Liver (tissue), 8 donors: ENCODE measurements at regions not wholly inside any gene's neighbourhood (a gene's known extent, or its start where the extent isn't known, plus 50 kb on each side); places are given as distances from the start of the nearest gene placed in this dataset.

Experiments used
- DNase-seq: peaks from one replicate; pipeline ENCODE4 v3.0.0-alpha.2; 2017; ENCODE audit warnings: low spot score
- H3K27ac ChIP-seq, 2 donors: one replicate each; pipeline ENCODE4 v1.7.0; 2013; ENCODE audit warnings: inconsistent platforms in 2 of 2, low read length in 2 of 2, control low read depth in 1 of 2, low read depth in 1 of 2, mild to moderate bottlenecking in 1 of 2
- H3K27me3 ChIP-seq, 4 donors: one replicate each; pipeline versions ENCODE4 v1.6.1 to v1.7.0; 2013; ENCODE audit warnings: low read length in 3 of 4, inconsistent platforms in 1 of 4, mild to moderate bottlenecking in 1 of 4, moderate library complexity in 1 of 4; ENCODE audit not compliant: control insufficient read depth in 4 of 4, insufficient read depth in 4 of 4
- H3K36me3 ChIP-seq, 4 donors: one replicate each; pipeline versions ENCODE4 v1.6.1 to v1.7.0; 2013; ENCODE audit warnings: low read length in 3 of 4, mild to moderate bottlenecking in 3 of 4, low read depth in 1 of 4, moderate library complexity in 1 of 4; ENCODE audit not compliant: control insufficient read depth in 4 of 4, insufficient read depth in 3 of 4
- H3K4me1 ChIP-seq, 4 donors: one replicate each; pipeline versions ENCODE4 v1.6.1 to v1.7.0; 2013; ENCODE audit warnings: low read length in 3 of 4, mild to moderate bottlenecking in 3 of 4, moderate library complexity in 1 of 4; ENCODE audit not compliant: control insufficient read depth in 4 of 4, insufficient read depth in 4 of 4
- H3K4me3 ChIP-seq, 3 donors: one replicate each; pipeline versions ENCODE4 v1.6.1 to v1.7.0; 2013; ENCODE audit warnings: low read length in 3 of 3, control low read depth in 1 of 3, low read depth in 1 of 3, mild to moderate bottlenecking in 1 of 3
- H3K9ac ChIP-seq, 2 donors: one replicate each; pipeline ENCODE4 v1.7.0; 2013; ENCODE audit warnings: low read length in 2 of 2, mild to moderate bottlenecking in 2 of 2, moderate library complexity in 2 of 2, control low read depth in 1 of 2, low read depth in 1 of 2
- H3K9me3 ChIP-seq, 4 donors: one replicate each; pipeline versions ENCODE4 v1.6.1 to v1.7.0; 2013; ENCODE audit warnings: low read length in 3 of 4; ENCODE audit not compliant: control insufficient read depth in 4 of 4
- EGR1 ChIP-seq, 2 donors: IDR thresholded peaks; 2 replicates each; pipeline ENCODE4 v1.6.1; 2016 to 2018; ENCODE audit warnings: antibody characterized with exemption in 2 of 2, low read depth in 2 of 2
- FOXA2 ChIP-seq: IDR thresholded peaks from 2 replicates; pipeline ENCODE4 v1.6.1; 2016; ENCODE audit warnings: antibody characterized with exemption
- GABPA ChIP-seq, 2 donors: IDR thresholded peaks in 1 of 2; conservative IDR thresholded peaks in 1 of 2; 2 replicates each; pipeline ENCODE4 v1.6.1; 2016; ENCODE audit warnings: antibody characterized with exemption in 2 of 2, mild to moderate bottlenecking in 1 of 2, moderate library complexity in 1 of 2
- HNF4A ChIP-seq, 2 donors: conservative IDR thresholded peaks; 2 replicates each; pipeline ENCODE4 v1.6.1; 2016; ENCODE audit warnings: antibody characterized with exemption in 2 of 2, mild to moderate bottlenecking in 2 of 2
- HNF4G ChIP-seq: IDR thresholded peaks from 2 replicates; pipeline ENCODE4 v1.6.1; 2016; ENCODE audit warnings: antibody characterized with exemption
- JUND ChIP-seq, 2 donors: IDR thresholded peaks; 2 replicates each; pipeline ENCODE4 v1.6.1; 2016; ENCODE audit warnings: antibody characterized with exemption in 2 of 2
- NR2F2 ChIP-seq: IDR thresholded peaks from 2 replicates; pipeline ENCODE4 v1.6.1; 2016; ENCODE audit warnings: antibody characterized with exemption
- RAD21 ChIP-seq, 2 donors: IDR thresholded peaks; 2 replicates each; pipeline ENCODE4 v1.6.1; 2016; ENCODE audit warnings: antibody characterized with exemption in 2 of 2, mild to moderate bottlenecking in 2 of 2
- RXRA ChIP-seq, 2 donors: IDR thresholded peaks; 2 replicates each; pipeline ENCODE4 v1.6.1; 2017 to 2018; ENCODE audit warnings: antibody characterized with exemption in 2 of 2, mild to moderate bottlenecking in 1 of 2
- SP1 ChIP-seq: IDR thresholded peaks from 2 replicates; pipeline ENCODE4 v1.6.1; 2018; ENCODE audit warnings: antibody characterized with exemption, mild to moderate bottlenecking
- TAF1 ChIP-seq: conservative IDR thresholded peaks from 2 replicates; pipeline ENCODE4 v1.6.1; 2016; ENCODE audit warnings: antibody characterized with exemption, mild to moderate bottlenecking
- YY1 ChIP-seq: IDR thresholded peaks from 2 replicates; pipeline ENCODE4 v1.6.1; 2016; ENCODE audit warnings: antibody characterized with exemption, mild to moderate bottlenecking
- WGBS: extraction: QIAGEN DNeasy Blood & Tissue Kit; methylation state at CpG from one replicate; pipeline ENCODE4 v1.1.7; 2013; 5-methylcytosine and 5-hydroxymethylcytosine counted together
- TF ChIP-seq, protein P1 (sequence below): fragments of 150-350 bp; IDR thresholded peaks from 2 replicates; pipeline ENCODE4 v1.5.1; 2017; ENCODE audit warnings: improper control_type of control experiment, low read depth, low read length; ENCODE audit not compliant: missing input control
- TF ChIP-seq, protein P2 (sequence below): IDR thresholded peaks from 2 replicates; pipeline ENCODE4 v1.6.1; 2016; ENCODE audit warnings: antibody characterized with exemption
- TF ChIP-seq, protein P3 (sequence below): IDR thresholded peaks from 2 replicates; pipeline ENCODE4 v1.6.1; 2016; ENCODE audit warnings: antibody characterized with exemption
- TF ChIP-seq, protein P4 (sequence below): IDR thresholded peaks from 2 replicates; pipeline ENCODE4 v1.6.1; 2016; ENCODE audit warnings: antibody characterized with exemption
- TF ChIP-seq, protein P5 (sequence below): IDR thresholded peaks from 2 replicates; pipeline ENCODE4 v1.6.1; 2016; ENCODE audit warnings: antibody characterized with exemption, mild to moderate bottlenecking
- donor health status: healthy.
- donor health status: healthy.
- donor health status: healthy.
- donor health status: healthy.
- donor health status: healthy.

DNA sequence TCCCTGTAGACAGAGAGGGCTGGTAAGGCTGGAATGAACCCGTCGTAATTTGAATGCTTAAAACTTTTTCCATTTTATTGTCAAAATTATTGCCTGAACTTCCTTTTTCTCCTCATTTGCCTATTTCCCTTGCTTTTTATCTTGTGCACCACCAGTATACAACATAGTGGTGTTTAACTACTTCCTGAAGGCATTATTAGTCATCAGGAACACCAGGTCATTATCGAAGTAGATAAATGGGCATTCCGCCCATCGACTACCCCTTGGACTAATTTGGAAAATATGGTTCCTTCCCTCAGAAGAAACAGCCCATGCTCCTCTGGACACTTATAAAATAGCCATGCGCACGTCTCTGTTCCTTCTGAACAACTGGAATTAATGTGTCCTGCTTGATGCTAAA is 232.1 kb downstream of the TM9SF2 start:
- Histone ChIP-seq H3K27ac (no peak overlapping the region), H3K36me3 (no peaks in the 10 kb centered on the region), H3K9me3 (no peaks in the 10 kb centered on the region), H3K4me1 (peaks cover 0 to 5% (median 3%) of the 10 kb centered on the region in 4 donors), H3K27me3 (no peaks in the 10 kb centered on the region), H3K4me3 (no peak overlapping the region), H3K9ac (no peak overlapping the region)
- TF ChIP-seq HNF4A (conservative IDR thresholded peaks at IDR 0.05) = no peak
- TF ChIP-seq, protein P1, sequence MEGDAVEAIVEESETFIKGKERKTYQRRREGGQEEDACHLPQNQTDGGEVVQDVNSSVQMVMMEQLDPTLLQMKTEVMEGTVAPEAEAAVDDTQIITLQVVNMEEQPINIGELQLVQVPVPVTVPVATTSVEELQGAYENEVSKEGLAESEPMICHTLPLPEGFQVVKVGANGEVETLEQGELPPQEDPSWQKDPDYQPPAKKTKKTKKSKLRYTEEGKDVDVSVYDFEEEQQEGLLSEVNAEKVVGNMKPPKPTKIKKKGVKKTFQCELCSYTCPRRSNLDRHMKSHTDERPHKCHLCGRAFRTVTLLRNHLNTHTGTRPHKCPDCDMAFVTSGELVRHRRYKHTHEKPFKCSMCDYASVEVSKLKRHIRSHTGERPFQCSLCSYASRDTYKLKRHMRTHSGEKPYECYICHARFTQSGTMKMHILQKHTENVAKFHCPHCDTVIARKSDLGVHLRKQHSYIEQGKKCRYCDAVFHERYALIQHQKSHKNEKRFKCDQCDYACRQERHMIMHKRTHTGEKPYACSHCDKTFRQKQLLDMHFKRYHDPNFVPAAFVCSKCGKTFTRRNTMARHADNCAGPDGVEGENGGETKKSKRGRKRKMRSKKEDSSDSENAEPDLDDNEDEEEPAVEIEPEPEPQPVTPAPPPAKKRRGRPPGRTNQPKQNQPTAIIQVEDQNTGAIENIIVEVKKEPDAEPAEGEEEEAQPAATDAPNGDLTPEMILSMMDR = no peak
- no peak for TF ChIP-seq YY1
- no peak for TF ChIP-seq GABPA (IDR thresholded peaks at IDR 0.05 in 1 of 2, conservative IDR thresholded peaks at IDR 0.05 in 1 of 2)
- TF ChIP-seq, protein P2, sequence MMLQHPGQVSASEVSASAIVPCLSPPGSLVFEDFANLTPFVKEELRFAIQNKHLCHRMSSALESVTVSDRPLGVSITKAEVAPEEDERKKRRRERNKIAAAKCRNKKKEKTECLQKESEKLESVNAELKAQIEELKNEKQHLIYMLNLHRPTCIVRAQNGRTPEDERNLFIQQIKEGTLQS = no peak
- no peak for TF ChIP-seq RXRA (IDR thresholded peaks at IDR 0.05)
- no peak for TF ChIP-seq HNF4G
- TF ChIP-seq, protein P3, sequence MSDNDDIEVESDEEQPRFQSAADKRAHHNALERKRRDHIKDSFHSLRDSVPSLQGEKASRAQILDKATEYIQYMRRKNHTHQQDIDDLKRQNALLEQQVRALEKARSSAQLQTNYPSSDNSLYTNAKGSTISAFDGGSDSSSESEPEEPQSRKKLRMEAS = no peak
- no peak for TF ChIP-seq NR2F2
- TF ChIP-seq SP1 = no peak
- TF ChIP-seq RAD21 (IDR thresholded peaks at IDR 0.05) = no peak
- TF ChIP-seq, protein P4, sequence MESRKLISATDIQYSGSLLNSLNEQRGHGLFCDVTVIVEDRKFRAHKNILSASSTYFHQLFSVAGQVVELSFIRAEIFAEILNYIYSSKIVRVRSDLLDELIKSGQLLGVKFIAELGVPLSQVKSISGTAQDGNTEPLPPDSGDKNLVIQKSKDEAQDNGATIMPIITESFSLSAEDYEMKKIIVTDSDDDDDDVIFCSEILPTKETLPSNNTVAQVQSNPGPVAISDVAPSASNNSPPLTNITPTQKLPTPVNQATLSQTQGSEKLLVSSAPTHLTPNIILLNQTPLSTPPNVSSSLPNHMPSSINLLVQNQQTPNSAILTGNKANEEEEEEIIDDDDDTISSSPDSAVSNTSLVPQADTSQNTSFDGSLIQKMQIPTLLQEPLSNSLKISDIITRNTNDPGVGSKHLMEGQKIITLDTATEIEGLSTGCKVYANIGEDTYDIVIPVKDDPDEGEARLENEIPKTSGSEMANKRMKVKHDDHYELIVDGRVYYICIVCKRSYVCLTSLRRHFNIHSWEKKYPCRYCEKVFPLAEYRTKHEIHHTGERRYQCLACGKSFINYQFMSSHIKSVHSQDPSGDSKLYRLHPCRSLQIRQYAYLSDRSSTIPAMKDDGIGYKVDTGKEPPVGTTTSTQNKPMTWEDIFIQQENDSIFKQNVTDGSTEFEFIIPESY = no peak
- no peak for TF ChIP-seq FOXA2
- TF ChIP-seq, protein P5, sequence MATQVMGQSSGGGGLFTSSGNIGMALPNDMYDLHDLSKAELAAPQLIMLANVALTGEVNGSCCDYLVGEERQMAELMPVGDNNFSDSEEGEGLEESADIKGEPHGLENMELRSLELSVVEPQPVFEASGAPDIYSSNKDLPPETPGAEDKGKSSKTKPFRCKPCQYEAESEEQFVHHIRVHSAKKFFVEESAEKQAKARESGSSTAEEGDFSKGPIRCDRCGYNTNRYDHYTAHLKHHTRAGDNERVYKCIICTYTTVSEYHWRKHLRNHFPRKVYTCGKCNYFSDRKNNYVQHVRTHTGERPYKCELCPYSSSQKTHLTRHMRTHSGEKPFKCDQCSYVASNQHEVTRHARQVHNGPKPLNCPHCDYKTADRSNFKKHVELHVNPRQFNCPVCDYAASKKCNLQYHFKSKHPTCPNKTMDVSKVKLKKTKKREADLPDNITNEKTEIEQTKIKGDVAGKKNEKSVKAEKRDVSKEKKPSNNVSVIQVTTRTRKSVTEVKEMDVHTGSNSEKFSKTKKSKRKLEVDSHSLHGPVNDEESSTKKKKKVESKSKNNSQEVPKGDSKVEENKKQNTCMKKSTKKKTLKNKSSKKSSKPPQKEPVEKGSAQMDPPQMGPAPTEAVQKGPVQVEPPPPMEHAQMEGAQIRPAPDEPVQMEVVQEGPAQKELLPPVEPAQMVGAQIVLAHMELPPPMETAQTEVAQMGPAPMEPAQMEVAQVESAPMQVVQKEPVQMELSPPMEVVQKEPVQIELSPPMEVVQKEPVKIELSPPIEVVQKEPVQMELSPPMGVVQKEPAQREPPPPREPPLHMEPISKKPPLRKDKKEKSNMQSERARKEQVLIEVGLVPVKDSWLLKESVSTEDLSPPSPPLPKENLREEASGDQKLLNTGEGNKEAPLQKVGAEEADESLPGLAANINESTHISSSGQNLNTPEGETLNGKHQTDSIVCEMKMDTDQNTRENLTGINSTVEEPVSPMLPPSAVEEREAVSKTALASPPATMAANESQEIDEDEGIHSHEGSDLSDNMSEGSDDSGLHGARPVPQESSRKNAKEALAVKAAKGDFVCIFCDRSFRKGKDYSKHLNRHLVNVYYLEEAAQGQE = no peak
- TF ChIP-seq TAF1 = no peak
- TF ChIP-seq EGR1 (IDR thresholded peaks at IDR 0.05; ENCODE audit: low read depth in 2 of 2) = no peak
- WGBS = 78% methylated on average over 7 of the region's 7 CpGs
- DNase-seq = no peak

DNA sequence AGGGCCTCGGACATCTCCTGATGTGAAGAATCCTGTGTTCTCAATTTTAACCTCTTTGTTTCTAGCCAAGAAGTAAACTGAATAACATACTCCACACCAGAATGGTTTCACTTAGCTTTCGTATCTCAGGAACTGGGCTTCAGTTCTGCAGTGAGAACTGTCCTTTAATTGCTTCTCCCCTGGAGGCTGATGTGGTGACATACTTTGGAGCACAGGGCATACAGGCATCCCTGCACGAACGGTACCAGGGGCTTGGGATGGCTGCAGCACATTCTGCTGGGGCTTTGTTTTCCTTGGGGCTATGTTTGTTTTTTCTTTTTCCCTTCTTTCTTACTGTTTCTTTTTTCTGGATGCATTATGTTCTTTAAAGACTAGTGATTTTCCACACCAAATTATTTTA is 230.5 kb downstream of the TM9SF2 start:
- DNase-seq = no peak
- WGBS = 88% methylated on average over 4 of the region's 4 CpGs
- Histone ChIP-seq H3K4me3 (no peak overlapping the region), H3K9ac (no peak overlapping the region), H3K36me3 (no peaks in the 10 kb centered on the region), H3K9me3 (no peaks in the 10 kb centered on the region), H3K27ac (no peak overlapping the region), H3K27me3 (no peaks in the 10 kb centered on the region), H3K4me1 (peaks cover 0 to 5% (median 3%) of the 10 kb centered on the region in 4 donors)
- TF ChIP-seq HNF4G (no peak), JUND (IDR thresholded peaks at IDR 0.05) (no peak), EGR1 (IDR thresholded peaks at IDR 0.05; ENCODE audit: low read depth in 2 of 2) (no peak), GABPA (IDR thresholded peaks at IDR 0.05 in 1 of 2, conservative IDR thresholded peaks at IDR 0.05 in 1 of 2) (no peak), FOXA2 (no peak), RXRA (IDR thresholded peaks at IDR 0.05) (no peak), RAD21 (IDR thresholded peaks at IDR 0.05) (no peak), YY1 (no peak), NR2F2 (no peak), HNF4A (conservative IDR thresholded peaks at IDR 0.05) (no peak)
- TF ChIP-seq, protein P4 = no peak
- TF ChIP-seq, protein P5 = no peak
- TF ChIP-seq, protein P3 = no peak
- TF ChIP-seq, protein P2 = no peak
